Gastrocnemius medialis (tissue), 4 donors: ENCODE measurements at regions not wholly inside any gene's neighbourhood (a gene's known extent, or its start where the extent isn't known, plus 50 kb on each side); places are given as distances from the start of the nearest gene placed in this dataset.

Source experiments
- POLR2A ChIP-seq, 2 donors: fragments of 450-650 bp; IDR thresholded peaks; one replicate each; pipeline ENCODE4 v1.6.1; 2017; ENCODE audit warnings: antibody characterized with exemption in 2 of 2, mild to moderate bottlenecking in 2 of 2, moderate library complexity in 2 of 2
- TF ChIP-seq, protein P1 (sequence below), 5 experiments: fragments of 450-650 bp in 3 of 5; fragments of 200-600 bp in 2 of 5; sonication (generic) in 2 of 5; IDR thresholded peaks in 4 of 5; conservative IDR thresholded peaks in 1 of 5; 1 replicate in 4 of 5; 2 replicates in 1 of 5; pipeline ENCODE4 v1.5.1; 2016 to 2019; ENCODE audit warnings: antibody characterized with exemption in 5 of 5, mild to moderate bottlenecking in 3 of 5, moderate library complexity in 3 of 5

DNA sequence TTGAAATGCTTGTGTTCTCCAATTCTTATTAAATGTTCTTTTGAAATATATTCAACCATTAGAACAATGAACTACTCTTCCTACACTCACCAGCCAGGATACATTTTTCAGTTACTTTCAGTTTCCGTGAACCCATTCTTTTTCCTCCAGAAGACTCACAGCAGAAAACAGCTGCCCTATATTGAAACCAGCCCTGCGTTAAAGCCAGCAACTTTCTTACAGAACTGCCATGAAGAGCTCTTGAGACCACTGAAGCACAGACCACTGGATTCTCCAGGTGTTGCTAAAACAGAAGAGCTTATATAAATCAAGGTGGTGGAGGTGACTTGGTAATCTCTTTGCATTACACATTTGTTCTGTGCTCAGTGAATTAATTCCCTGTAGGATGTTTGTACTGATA is 365.9 kb upstream of the C9orf72 start:
- TF ChIP-seq, protein P1, sequence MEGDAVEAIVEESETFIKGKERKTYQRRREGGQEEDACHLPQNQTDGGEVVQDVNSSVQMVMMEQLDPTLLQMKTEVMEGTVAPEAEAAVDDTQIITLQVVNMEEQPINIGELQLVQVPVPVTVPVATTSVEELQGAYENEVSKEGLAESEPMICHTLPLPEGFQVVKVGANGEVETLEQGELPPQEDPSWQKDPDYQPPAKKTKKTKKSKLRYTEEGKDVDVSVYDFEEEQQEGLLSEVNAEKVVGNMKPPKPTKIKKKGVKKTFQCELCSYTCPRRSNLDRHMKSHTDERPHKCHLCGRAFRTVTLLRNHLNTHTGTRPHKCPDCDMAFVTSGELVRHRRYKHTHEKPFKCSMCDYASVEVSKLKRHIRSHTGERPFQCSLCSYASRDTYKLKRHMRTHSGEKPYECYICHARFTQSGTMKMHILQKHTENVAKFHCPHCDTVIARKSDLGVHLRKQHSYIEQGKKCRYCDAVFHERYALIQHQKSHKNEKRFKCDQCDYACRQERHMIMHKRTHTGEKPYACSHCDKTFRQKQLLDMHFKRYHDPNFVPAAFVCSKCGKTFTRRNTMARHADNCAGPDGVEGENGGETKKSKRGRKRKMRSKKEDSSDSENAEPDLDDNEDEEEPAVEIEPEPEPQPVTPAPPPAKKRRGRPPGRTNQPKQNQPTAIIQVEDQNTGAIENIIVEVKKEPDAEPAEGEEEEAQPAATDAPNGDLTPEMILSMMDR (IDR thresholded peaks at IDR 0.05 in 4 of 5, conservative IDR thresholded peaks at IDR 0.05 in 1 of 5), result no peak
- no peak for TF ChIP-seq POLR2A (IDR thresholded peaks at IDR 0.05)
